ENCODE measurements at regions not wholly inside any gene's neighbourhood (a gene's known extent, or its start where the extent isn't known, plus 50 kb on each side); places are given as distances from the start of the nearest gene placed in this dataset.
"Not testable (repeated sequence)": the region's sequence is repeated elsewhere in the genome, so short reads cannot be mapped to it uniquely, and the experiment has no call there.

- no peak for DNase-seq (ENCODE audit: low read depth in 2 of 2)
Measured at GRCh38 chr13:59299584-59299983, 864.1 kb downstream of the DIAPH3 start.

- DNase-seq (ENCODE audit: low read depth in 2 of 2): no peak
Measured at GRCh38 chr13:59300355-59301173, 863.2 kb downstream of the DIAPH3 start.

GRCh38 chr13:59301174-59301567 lies 862.6 kb downstream of the DIAPH3 start:
- no peak for DNase-seq (ENCODE audit: low read depth in 2 of 2)

GRCh38 chr13:59303433-59303832 lies 860.3 kb downstream of the DIAPH3 start:
- no peak for DNase-seq (ENCODE audit: low read depth in 2 of 2)

- DNase-seq (ENCODE audit: low read depth in 2 of 2): no peak
Measured at GRCh38 chr13:59304596-59304995, 859.1 kb downstream of the DIAPH3 start.

- no peak for DNase-seq (ENCODE audit: low read depth in 2 of 2)
Measured at GRCh38 chr13:59305896-59306295, 857.8 kb downstream of the DIAPH3 start.

GRCh38 chr13:59312776-59313175 lies 851.0 kb downstream of the DIAPH3 start:
- DNase-seq (ENCODE audit: low read depth in 2 of 2): no peak

GRCh38 chr13:59318320-59318930 lies 845.3 kb downstream of the DIAPH3 start:
- DNase-seq (ENCODE audit: low read depth in 2 of 2): peak; percentile 17 to 46

GRCh38 chr13:59319276-59319675 lies 844.5 kb downstream of the DIAPH3 start:
- DNase-seq (ENCODE audit: low read depth in 2 of 2): no peak

- no peak for DNase-seq (ENCODE audit: low read depth in 2 of 2)
Measured at GRCh38 chr13:59320021-59320420, 843.7 kb downstream of the DIAPH3 start.

- DNase-seq (ENCODE audit: low read depth in 2 of 2): not testable (repeated sequence)
Measured at GRCh38 chr13:59324401-59324800, 839.3 kb downstream of the DIAPH3 start.

GRCh38 chr13:59326717-59327116 lies 837.0 kb downstream of the DIAPH3 start:
- DNase-seq (ENCODE audit: low read depth in 2 of 2): no peak

GRCh38 chr13:59330764-59331163 lies 833.0 kb downstream of the DIAPH3 start:
- no peak for DNase-seq (ENCODE audit: low read depth in 2 of 2)

- DNase-seq (ENCODE audit: low read depth in 2 of 2): no peak
Measured at GRCh38 chr13:59332966-59333365, 830.8 kb downstream of the DIAPH3 start.

GRCh38 chr13:59337070-59337469 lies 826.7 kb downstream of the DIAPH3 start:
- DNase-seq (ENCODE audit: low read depth in 2 of 2): no peak

GRCh38 chr13:59340151-59340550 lies 823.6 kb downstream of the DIAPH3 start:
- no peak for DNase-seq (ENCODE audit: low read depth in 2 of 2)

- DNase-seq (ENCODE audit: low read depth in 2 of 2): no peak
Measured at GRCh38 chr13:59340581-59340980, 823.1 kb downstream of the DIAPH3 start.

GRCh38 chr13:59342400-59342799 lies 821.3 kb downstream of the DIAPH3 start:
- no peak for DNase-seq (ENCODE audit: low read depth in 2 of 2)

- DNase-seq (ENCODE audit: low read depth in 2 of 2): no peak
Measured at GRCh38 chr13:59343132-59343531, 820.6 kb downstream of the DIAPH3 start.

GRCh38 chr13:59343993-59344822 lies 819.5 kb downstream of the DIAPH3 start:
- DNase-seq (ENCODE audit: low read depth in 2 of 2): no peak

GRCh38 chr13:59345311-59345710 lies 818.4 kb downstream of the DIAPH3 start:
- DNase-seq (ENCODE audit: low read depth in 2 of 2): no peak

GRCh38 chr13:59346999-59347723 lies 816.6 kb downstream of the DIAPH3 start:
- no peak for DNase-seq (ENCODE audit: low read depth in 2 of 2)

Measured in activated CD4-positive, alpha-beta T cell treated with anti-CD3 and anti-CD28 coated beads for 24 hours (primary cell).